NB4 (cell line): ENCODE measurements at regions not wholly inside any gene's neighbourhood (a gene's known extent, or its start where the extent isn't known, plus 50 kb on each side); places are given as distances from the start of the nearest gene placed in this dataset.

Experiments used
- DNase-seq: peaks from one replicate; pipeline ENCODE4 v3.0.0; 2010; ENCODE audit warnings: low read depth
- H3K4me3 ChIP-seq: one replicate; pipeline ENCODE4 v1.5.1; 2011; ENCODE audit warnings: mild to moderate bottlenecking, low read depth, low read length, moderate library complexity
- CTCF ChIP-seq: IDR thresholded peaks from one replicate; pipeline ENCODE4 v1.5.1; 2012; ENCODE audit warnings: low read depth, low read length
- MAX ChIP-seq: IDR thresholded peaks from 2 replicates; pipeline ENCODE4 v1.6.1; 2011; ENCODE audit warnings: low read depth, low read length
- MYC ChIP-seq: IDR thresholded peaks from 2 replicates; pipeline ENCODE4 v1.6.1; 2011; ENCODE audit warnings: low read depth, low read length
- POLR2A ChIP-seq: IDR thresholded peaks from 2 replicates; pipeline ENCODE4 v1.6.1; 2011; ENCODE audit warnings: mild to moderate bottlenecking; ENCODE audit not compliant: insufficient read length; ENCODE audit errors: extremely low read depth

- no peak overlapping the region for H3K4me3 ChIP-seq
- no peak for DNase-seq
- TF ChIP-seq MAX (no peak), CTCF (no peak), MYC (no peak), POLR2A (no peak)
Measured at GRCh38 chr9:134501761-134502265, 139.8 kb upstream of the COL5A1 start.

GRCh38 chr9:134502266-134502791 lies 139.3 kb upstream of the COL5A1 start:
- TF ChIP-seq CTCF: no peak
- no peak for TF ChIP-seq POLR2A
- no peak for TF ChIP-seq MYC
- no peak for TF ChIP-seq MAX
- H3K4me3 ChIP-seq: no peak overlapping the region
- no peak for DNase-seq

- peak; percentile 85 for DNase-seq
- no peak overlapping the region for H3K4me3 ChIP-seq
- TF ChIP-seq MYC: peak; percentile 37; the same call in 1 of the 2 replicates
- TF ChIP-seq POLR2A: no peak
- TF ChIP-seq MAX: no peak
- TF ChIP-seq CTCF: no peak
Measured at GRCh38 chr9:134502809-134503211, 138.8 kb upstream of the COL5A1 start.

- DNase-seq: no peak
- TF ChIP-seq MYC: no peak
- no peak for TF ChIP-seq MAX
- TF ChIP-seq POLR2A: no peak
- no peak for TF ChIP-seq CTCF
- H3K4me3 ChIP-seq: no peak overlapping the region
Measured at GRCh38 chr9:134503301-134504105, 138.1 kb upstream of the COL5A1 start.

GRCh38 chr9:134504106-134504385 lies 137.6 kb upstream of the COL5A1 start:
- no peak for DNase-seq
- no peak overlapping the region for H3K4me3 ChIP-seq
- no peak for TF ChIP-seq MYC
- TF ChIP-seq MAX: no peak
- no peak for TF ChIP-seq CTCF
- no peak for TF ChIP-seq POLR2A
